Stomach (tissue), 8 donors: ENCODE measurements at regions not wholly inside any gene's neighbourhood (a gene's known extent, or its start where the extent isn't known, plus 50 kb on each side); places are given as distances from the start of the nearest gene placed in this dataset.
"Not testable (repeated sequence)": the region's sequence is repeated elsewhere in the genome, so short reads cannot be mapped to it uniquely, and the experiment has no call there.

Source experiments
- DNase-seq, 2 donors: peaks; one replicate each; pipeline versions ENCODE4 v3.0.0 to v3.0.0-alpha.2; 2013 to 2019
- H3K27ac ChIP-seq, 5 donors: fragments of 200-600 bp in 4 of 5; sonication (generic) in 4 of 5; one replicate each; pipeline ENCODE4 v1.5.1; 2013 to 2019; ENCODE audit warnings: mild to moderate bottlenecking in 1 of 5, moderate library complexity in 1 of 5
- H3K27me3 ChIP-seq, 3 donors: fragments of 200-600 bp; sonication (generic); one replicate each; pipeline ENCODE4 v1.5.1; 2017 to 2019; ENCODE audit warnings: mixed run types in 1 of 3
- H3K36me3 ChIP-seq, 4 donors: fragments of 200-600 bp; sonication (generic); 1 replicate in 3 of 4; 2 replicates in 1 of 4; pipeline ENCODE4 v1.5.1; 2016 to 2019
- H3K4me1 ChIP-seq, 4 donors: fragments of 200-600 bp; sonication (generic); one replicate each; pipeline ENCODE4 v1.5.1; 2016 to 2019
- H3K4me3 ChIP-seq, 4 donors: fragments of 200-600 bp; sonication (generic) in 3 of 4; one replicate each; pipeline ENCODE4 v1.5.1; 2016 to 2019; ENCODE audit warnings: mild to moderate bottlenecking in 1 of 4
- H3K9me3 ChIP-seq, 4 donors: fragments of 200-600 bp; sonication (generic); one replicate each; pipeline ENCODE4 v1.5.1; 2016 to 2019
- CTCF ChIP-seq, 7 experiments: fragments of 450-650 bp in 4 of 7; fragments of 200-600 bp in 3 of 7; sonication (generic) in 3 of 7; IDR thresholded peaks; one replicate each; pipeline ENCODE4 v1.5.1; 2016 to 2019; ENCODE audit warnings: antibody characterized with exemption in 7 of 7, control low read depth in 2 of 7, mild to moderate bottlenecking in 1 of 7
- EP300 ChIP-seq: sonication (generic); formaldehyde crosslinking; IDR thresholded peaks from one replicate; pipeline ENCODE4 v1.6.1; 2017; ENCODE audit warnings: antibody characterized with exemption
- POLR2A ChIP-seq, 4 donors: fragments of 450-650 bp; IDR thresholded peaks; one replicate each; pipeline ENCODE4 v1.6.1; 2016; ENCODE audit warnings: antibody characterized with exemption in 4 of 4, control low read depth in 2 of 4, mild to moderate bottlenecking in 1 of 4, moderate library complexity in 1 of 4
- POLR2AphosphoS5 ChIP-seq, 3 donors: sonication (generic); formaldehyde crosslinking; IDR thresholded peaks; one replicate each; pipeline ENCODE4 v1.6.1; 2016; ENCODE audit warnings: antibody characterized with exemption in 3 of 3
- WGBS, 5 donors: extraction: QIAGEN DNeasy Blood & Tissue Kit in 3 of 5; methylation state at CpG; one replicate each; pipeline versions ENCODE4 v1.1.5 to v1.1.7; 2013 to 2018; 5-methylcytosine and 5-hydroxymethylcytosine counted together
- intact Hi-C: fragments of 100-400 bp; cut with DNase I; formaldehyde crosslinking; loops from one replicate; pipeline ENCODE4 v1.15.1; 2023; ENCODE audit warnings: low total_unique reads
- donor health status: healthy with polysubstance abuse.
- donor health status: Bipolar disorder and iron deficiency.
- donor health status: healthy.

DNA sequence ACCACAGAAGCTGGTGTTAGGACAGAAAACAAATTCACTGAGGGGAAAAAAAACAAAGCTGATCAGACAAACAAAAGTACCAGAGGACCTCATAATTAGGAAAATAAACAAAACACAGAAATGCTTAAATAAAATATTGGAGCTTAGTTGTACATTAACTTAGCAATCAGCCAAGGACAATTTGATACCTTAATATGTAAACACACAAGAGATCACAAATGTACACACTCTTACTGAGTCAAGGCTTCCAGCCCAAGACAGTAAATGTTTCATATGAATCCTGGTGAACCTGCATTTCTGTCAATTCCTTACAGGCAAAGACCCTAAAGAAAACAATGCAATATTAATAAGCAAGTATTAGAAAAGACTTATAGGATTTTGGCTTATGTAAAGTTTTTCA lies 62.0 kb upstream of the SPTLC3 start:
- TF ChIP-seq CTCF (IDR thresholded peaks at IDR 0.05) (no peak), POLR2A (IDR thresholded peaks at IDR 0.05) (no peak), EP300 (no peak), POLR2AphosphoS5 (IDR thresholded peaks at IDR 0.05) (no peak)
- no peak overlapping the region for H3K4me3 ChIP-seq
- peaks cover 0 to 15% (median 5%) of the 10 kb centered on the region in 4 donors for H3K4me1 ChIP-seq
- no peaks in the 10 kb centered on the region for H3K36me3 ChIP-seq
- no peaks in the 10 kb centered on the region for H3K9me3 ChIP-seq
- H3K27me3 ChIP-seq, result no peaks in the 10 kb centered on the region
- H3K27ac ChIP-seq, result no peak overlapping the region
- intact Hi-C loops, result no loop called here
- no peak for DNase-seq

DNA sequence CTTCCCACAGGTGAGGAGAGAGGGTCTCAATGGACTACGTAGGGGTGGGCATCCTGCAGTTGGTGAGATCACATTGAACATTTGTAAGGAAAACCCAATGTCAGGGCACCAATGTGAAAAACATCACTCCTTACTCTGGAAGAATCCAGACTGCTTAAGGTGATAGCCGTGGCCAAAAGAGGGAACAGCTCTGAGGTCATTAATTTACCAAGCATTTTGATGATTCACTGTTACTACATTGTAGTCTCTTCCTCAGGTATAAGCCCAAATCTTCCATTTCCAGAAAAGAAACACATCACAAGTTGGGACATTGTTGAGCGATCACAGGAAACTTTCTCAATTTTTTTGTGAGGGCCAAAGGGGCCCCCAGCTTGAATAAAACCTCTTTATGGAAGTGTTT lies 61.1 kb upstream of the SPTLC3 start:
- no peak overlapping the region for H3K27ac ChIP-seq
- intact Hi-C loops, result no loop called here
- H3K36me3 ChIP-seq, result no peaks in the 10 kb centered on the region
- DNase-seq, result no peak
- peaks cover 0 to 15% (median 5%) of the 10 kb centered on the region in 4 donors for H3K4me1 ChIP-seq
- no peak overlapping the region for H3K4me3 ChIP-seq
- WGBS, 5 donors, result 84 to 100% (median 86%) methylated on average over 2 to 3 of the region's 3 CpGs
- no peaks in the 10 kb centered on the region for H3K9me3 ChIP-seq
- TF ChIP-seq EP300 (no peak), POLR2AphosphoS5 (IDR thresholded peaks at IDR 0.05) (no peak), CTCF (IDR thresholded peaks at IDR 0.05) (no peak), POLR2A (IDR thresholded peaks at IDR 0.05) (no peak)
- H3K27me3 ChIP-seq, result no peaks in the 10 kb centered on the region

DNA sequence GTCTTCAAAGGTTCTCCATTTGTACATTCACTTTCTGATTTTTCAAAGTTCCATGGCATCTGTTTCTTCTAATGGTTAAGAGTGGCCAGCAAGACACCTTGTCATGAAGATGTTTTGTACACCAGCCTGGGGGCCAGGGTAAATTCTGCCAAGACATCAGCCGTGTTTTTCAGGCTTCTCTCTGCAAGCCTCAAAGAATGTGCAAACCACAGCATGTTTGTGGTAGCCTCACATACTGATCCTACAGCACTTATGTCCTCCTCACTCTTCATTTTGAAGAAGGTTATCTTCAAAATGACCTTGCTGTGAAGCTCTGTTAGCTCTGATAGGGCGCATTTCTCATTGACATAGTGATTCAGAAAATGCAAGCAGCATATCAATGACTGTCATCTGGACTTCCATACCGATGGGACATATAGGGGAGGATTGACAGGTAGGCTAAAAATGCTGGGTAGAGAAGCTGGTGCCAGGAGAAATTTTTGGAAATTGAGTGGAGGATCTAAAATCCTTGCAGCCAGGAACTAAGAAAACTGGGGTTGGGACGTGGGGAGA lies 59.3 kb upstream of the SPTLC3 start:
- WGBS, 5 donors, result 63 to 85% (median 65%) methylated on average over 4 of the region's 4 CpGs

GRCh38 chr20:12954254-12954653 lies 54.5 kb upstream of the SPTLC3 start:
- H3K27ac ChIP-seq, H3K9me3 ChIP-seq, DNase-seq, intact Hi-C loops, H3K4me1 ChIP-seq, H3K4me3 ChIP-seq, H3K36me3 ChIP-seq, H3K27me3 ChIP-seq: not testable (repeated sequence)

More for the DNA sequence above, 59.3 kb upstream of the SPTLC3 start:
- H3K27me3 ChIP-seq, result no peaks in the 10 kb centered on the region
- no peak overlapping the region for H3K27ac ChIP-seq
- H3K36me3 ChIP-seq, result no peaks in the 10 kb centered on the region
- no peaks in the 10 kb centered on the region for H3K9me3 ChIP-seq
- no peak overlapping the region for H3K4me3 ChIP-seq
- no peak for DNase-seq
- TF ChIP-seq EP300, result no peak
- no peak for TF ChIP-seq CTCF (IDR thresholded peaks at IDR 0.05)
- intact Hi-C loops, result no loop called here
- H3K4me1 ChIP-seq, result peaks cover 0 to 15% (median 5%) of the 10 kb centered on the region in 4 donors

DNA sequence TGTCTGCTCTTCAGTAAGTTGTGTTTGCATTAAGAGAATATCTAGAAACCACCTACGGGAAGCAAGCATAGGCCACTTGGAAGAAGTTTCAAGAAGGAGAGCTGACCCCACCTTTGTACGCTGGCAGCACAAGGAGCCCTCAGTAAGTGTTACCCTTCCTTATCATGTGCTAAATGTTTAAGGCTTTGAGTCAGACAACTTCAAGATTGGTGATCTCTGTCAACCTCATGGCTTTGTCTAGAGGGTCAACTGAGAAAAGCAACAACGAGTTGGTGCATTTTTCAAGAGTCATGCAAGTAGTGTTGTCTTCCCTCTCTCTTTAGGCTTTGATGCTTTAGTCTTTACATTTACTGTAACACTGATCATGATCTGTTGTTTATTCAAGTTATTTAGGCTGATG lies 53.2 kb upstream of the SPTLC3 start:
- 55 to 63% (median 62%) methylated on average over 3 of the region's 3 CpGs for WGBS, 5 donors

More for the DNA sequence above, 53.2 kb upstream of the SPTLC3 start:
- no peak for DNase-seq
- H3K27ac ChIP-seq, result no peak overlapping the region
- H3K27me3 ChIP-seq, result no peaks in the 10 kb centered on the region
- H3K36me3 ChIP-seq, result no peaks in the 10 kb centered on the region
- H3K9me3 ChIP-seq, result no peaks in the 10 kb centered on the region
- intact Hi-C loops, result no loop called here
- TF ChIP-seq CTCF (IDR thresholded peaks at IDR 0.05) (no peak), POLR2AphosphoS5 (IDR thresholded peaks at IDR 0.05) (no peak), EP300 (no peak), POLR2A (IDR thresholded peaks at IDR 0.05) (no peak)
- H3K4me3 ChIP-seq, result no peak overlapping the region
- no peaks in the 10 kb centered on the region for H3K4me1 ChIP-seq
